Ureter (tissue), 1 donor: ENCODE measurements at regions not wholly inside any gene's neighbourhood (a gene's known extent, or its start where the extent isn't known, plus 50 kb on each side); places are given as distances from the start of the nearest gene placed in this dataset.
A peak's percentile ranks its signal among the peaks of the same experiment; 100 is the strongest.
"Not testable (repeated sequence)": the region's sequence is repeated elsewhere in the genome, so short reads cannot be mapped to it uniquely, and the experiment has no call there.

Experiments used
- DNase-seq: peaks from one replicate; pipeline ENCODE4 v3.0.0-alpha.2; 2020; ENCODE audit warnings: low spot score
- donor health status: DM: yes; HTN: yes; CAD: no.

DNA sequence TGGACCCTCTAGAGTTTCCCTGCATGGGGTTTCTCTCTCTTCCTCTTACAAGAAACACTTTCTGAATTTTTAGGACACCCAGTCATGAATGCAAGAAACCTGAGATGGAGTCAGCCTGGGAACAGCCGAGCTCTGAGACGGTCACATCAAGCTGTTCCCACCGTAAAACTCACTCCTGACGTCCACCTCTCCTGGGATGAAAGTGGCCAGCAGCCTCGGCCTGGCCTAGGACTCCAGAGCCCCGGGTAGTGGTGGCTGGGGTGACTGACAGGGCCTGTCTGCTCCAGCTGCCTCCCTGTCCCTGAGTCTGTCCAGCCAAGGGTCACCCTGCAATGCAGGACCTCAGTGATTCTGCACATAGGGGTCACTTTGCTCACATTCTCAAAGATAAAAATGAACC, 217.8 kb downstream of the SHOX start:
- no peak for DNase-seq

DNA sequence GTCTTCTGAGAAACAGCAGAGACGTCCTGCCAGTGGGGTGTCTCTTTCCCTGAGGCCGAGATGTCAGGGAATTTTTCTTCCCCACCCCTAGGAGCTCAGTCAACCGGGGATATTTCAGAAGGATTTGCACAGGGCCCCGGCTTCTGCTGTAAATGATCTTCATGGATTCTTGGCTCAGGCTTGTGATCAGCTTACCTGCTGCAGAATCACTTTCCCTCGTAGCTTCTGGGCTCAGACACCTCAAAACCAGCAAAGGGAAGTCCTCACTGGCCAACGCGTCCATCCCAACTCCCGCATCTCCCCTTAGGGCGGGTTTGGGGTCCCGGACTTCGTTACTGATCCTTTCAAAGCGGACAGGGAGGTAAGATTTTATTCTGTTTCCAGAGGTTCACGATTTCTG, 212.7 kb downstream of the SHOX start:
- DNase-seq: no peak

DNA sequence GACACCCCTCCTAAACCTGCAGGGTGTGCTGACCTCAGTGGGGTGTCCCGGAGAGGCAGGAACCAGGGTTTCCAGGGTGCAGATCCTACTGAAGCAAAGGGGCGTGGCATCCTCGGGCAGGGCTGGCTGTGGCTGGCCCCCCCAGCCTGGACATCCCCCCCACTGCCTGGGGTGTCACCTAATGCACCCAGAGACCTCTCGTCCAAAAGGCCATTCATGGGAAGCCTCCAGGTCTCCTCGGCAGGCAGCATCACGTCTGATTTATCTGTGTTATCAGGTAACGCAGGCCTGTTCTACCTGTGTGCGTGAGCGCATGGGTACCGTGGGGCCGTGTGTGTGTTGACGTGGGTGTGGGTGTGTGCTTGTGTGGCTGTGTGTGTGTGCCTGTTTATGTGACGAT, 210.0 kb downstream of the SHOX start:
- peak; percentile 18 for DNase-seq

DNA sequence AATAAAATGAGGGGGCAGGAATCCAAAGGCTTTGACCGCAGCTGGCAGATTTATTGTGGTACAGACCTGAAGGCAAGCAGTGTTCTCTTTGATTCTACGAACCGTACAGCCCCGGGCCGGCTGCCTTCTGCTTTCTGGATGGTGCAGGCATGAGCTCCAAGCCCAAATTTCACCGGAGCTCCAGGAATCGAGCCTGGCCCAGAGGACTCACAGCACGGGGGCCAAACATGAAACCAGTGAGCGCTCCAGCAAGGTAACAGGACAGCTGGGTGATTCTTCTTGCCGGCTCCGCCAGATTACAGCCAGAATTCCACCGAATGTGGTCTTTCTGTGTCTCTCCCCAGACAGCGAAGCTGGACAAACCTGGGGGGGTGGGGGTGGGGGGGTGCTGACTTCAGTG, 208.1 kb downstream of the SHOX start:
- not testable (repeated sequence) for DNase-seq

DNA sequence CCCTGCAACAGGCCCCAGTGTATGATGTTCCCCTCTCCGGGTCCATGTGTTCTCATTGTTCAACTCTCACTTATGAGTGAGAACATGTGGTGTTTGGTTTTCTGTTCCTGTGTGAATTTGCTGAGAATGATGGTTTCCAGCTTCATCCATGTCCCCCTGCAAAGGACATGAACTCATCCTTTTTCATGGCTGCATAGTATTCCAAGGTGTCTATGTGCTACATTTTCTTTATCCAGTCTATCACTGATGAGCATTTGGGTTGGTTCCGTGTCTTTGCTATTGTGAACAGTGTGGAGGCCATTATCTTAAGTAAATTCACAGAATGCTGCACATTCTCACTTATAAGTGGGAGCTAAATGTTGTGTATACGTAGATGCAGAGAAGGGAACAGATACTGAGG, 205.3 kb downstream of the SHOX start:
- DNase-seq: not testable (repeated sequence)

DNA sequence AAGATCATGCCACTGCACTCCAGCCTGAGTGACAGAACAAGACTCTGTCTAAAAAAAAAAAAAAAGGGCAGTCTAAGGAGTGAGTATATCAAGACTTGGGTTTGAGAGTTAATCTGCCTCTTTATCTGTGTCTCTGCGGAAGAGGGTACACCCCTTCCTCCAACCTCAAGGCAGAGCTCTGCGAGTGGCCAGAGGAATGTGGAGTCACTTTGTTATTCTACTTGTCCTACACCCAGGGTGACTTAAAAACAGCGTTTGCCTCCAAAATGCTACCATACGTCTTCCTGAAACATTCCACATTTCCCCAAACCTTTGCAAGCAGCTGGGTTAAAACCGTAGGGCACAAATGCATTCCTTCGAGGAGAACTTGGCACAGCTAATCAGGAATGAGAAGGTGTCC, 199.9 kb downstream of the SHOX start:
- no peak for DNase-seq

DNA sequence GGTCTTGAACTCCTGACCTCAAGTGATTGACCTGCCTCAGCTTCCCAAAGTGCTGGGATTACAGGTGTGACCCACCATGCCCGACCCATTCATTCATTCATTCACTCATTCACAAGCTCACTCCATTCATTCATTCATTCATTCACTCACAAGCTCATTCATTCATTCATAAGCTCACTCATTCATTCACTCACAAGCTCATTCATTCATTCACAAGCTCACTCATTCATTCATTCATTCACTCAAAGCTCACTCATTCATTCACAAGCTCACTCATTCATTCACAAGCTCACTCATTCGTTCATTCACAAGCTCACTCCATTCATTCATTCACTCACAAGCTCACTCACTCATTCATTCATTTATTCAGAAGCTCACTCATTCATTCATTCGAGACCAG, 198.6 kb downstream of the SHOX start:
- no peak for DNase-seq

DNA sequence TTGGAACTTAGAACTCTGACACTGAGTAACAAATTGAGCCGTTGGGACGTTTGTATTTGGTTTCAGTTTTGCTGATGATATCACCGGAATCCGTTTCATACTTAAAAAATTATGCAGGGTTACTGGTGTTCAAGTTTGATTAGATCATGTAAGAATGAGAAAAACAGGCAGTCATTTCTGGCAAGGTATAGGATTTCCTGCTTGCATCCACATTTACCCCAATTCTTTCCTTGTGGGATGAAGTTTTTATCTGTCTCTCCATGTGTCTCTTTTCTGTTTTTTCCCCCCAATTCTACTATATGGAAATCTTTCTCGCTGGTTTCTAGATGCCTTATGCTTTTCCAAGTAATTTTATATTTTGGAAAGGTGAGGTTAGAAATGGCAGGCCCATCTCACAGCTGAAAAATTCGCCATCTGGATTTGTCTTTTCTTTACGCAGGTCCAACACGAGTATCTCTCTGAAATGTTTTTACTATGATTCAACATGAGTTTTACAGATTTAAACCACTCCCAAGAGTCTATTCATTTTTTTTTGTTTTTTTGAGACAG, 197.9 kb downstream of the SHOX start:
- no peak for DNase-seq

DNA sequence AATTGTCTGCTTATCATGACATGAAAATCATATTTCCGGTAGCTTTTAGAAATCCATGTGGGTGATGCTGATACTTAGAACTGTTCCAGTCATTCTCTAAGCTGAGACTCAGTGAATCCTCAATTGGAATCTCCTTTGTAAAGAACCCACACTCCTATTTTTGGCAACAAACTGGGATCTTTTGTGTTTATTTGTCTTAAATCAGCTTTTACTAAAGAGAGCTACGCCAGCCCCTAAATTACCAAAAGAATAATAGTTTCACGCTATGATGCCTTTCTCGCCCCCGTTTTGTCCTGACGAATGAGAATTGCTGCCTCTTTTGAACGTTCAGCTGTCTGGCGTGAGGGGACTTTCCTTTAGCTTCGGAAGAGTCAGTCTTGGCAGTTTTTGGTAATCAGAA, 195.9 kb downstream of the SHOX start:
- DNase-seq: no peak

DNA sequence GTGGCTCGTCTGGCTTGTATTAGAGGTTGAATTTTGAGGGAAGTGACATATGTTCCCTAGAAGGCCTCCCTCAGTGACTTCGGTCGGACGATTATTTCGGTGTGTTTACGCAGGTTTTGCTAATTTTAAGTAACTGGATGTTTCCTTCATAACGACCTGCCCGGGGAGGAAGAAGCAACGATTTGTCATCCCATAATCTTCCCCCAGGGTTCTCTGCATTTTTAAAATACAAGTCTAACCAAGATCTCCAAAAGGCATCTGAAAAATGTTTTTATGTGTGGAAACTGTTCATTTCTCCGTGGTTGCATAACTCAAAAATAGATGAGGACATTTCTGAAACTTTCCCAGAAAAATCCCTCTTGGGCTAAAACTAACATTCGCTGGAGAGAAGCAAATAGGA, 195.4 kb downstream of the SHOX start:
- DNase-seq: no peak

DNA sequence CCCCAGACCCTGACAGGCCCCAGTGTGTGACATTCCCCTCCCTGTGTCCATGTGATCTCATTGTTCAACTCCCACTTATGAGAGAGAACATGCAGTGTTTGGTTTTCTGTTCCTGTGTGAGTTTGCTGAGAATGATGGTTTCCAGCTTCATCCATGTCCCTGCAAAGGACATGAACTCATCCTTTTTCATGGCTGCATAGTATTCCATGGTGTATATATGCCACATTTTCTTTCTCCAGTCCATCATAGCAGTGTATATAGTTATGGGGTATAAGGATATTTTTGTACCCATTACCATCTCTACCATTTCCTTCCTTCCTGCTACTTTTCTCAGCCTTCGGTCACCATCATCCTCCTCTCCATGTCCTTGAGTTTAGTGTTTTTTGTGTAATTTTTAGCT, 192.5 kb downstream of the SHOX start:
- DNase-seq: not testable (repeated sequence)

DNA sequence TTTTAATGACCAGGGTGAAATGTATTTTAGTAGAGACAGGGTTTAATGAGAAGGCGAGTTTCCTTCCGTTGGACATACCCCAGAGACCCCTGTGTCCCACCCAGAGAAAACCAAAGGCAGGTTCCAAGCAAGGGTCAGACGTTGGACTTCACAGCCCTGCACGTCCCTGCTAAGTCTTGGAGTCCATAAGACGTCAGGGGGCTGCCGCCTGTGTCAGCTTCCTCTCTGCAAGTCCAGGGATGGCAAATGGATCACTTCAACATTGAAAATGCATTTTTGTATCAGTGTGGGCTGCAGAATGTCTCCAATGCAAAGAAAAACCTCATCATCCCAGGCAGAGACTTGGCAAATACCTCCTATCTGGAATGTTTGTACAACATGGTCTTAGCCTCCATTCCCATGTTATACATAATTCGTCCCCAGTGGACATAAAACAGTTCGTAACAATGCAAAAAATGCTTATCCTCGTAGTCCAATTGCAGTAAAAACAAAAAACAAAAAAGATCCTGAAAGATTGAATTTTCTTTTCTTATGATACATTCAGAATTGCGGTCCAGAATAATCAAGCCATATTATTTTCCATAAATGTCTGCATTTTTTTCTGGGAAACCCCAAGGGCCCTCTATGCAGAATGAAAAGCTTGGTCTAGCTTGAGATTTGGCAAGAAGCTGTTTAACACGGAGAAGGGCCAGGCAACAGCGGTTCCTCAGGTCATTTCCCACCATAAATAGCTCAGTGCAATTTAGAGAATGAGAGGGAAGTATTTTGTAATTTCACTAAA, 190.9 kb downstream of the SHOX start:
- DNase-seq: no peak

DNA sequence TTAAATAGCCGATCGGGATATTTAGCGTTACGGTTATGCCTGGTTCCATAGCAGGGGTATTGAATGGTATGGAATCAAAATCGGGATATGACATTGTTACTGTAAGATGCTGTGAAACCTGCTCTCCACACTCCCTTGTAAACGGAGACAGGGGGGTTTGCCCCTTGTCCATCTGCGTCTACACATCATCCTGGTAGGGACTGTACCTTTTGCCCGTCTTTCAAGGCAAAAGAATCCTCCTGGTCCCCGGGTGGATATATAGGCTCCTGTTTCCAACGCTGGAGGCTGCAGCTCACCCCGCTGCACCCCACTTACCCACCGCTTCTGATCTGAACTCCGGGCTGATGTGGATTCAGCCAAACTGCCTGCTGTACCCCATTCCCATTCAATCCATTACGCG, 189.1 kb downstream of the SHOX start:
- no peak for DNase-seq

DNA sequence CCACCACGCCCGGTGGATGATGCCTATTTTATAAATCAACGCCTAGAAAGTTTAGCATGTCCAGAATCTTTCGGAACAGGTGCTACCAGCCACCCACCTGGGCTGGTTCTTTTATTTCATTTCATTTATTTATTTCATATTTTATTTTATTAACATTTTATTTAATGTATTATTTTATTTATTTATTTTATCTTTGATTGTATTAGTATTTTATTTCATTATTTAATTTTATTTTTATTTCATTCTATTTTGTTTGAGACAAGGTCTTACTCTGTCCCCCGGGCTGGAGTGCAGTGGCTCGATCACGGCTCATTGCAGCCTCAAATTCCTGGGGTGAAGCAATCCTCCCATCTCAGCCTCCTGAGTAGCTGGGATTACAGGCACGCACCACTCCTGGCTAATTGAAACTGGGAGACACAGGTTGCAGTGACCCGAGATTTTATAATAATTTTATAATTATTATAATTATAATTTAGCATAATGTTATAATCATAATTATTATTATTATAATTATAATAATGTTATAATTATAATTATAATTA, 187.2 kb downstream of the SHOX start:
- peak; percentile 4 for DNase-seq

DNA sequence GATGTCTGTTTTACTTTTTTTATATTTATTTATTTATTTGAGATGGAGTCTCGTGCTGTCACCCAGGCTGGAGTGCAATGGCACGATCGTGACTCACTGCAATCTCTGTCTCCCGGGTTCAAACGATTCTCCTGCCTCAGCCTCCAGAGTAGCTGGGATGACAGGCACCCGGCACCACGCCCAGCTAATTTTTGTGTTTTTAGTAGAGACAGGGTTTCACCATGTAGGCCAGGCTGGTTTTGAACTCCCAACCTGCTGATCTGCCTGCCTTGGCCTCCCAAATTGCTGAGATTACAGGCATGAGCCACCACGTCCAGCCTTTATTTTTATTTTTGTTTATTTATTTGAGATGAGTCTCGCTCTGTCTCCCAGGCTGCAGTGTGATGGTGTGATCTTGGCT, 186.6 kb downstream of the SHOX start:
- peak; percentile 17 for DNase-seq

DNA sequence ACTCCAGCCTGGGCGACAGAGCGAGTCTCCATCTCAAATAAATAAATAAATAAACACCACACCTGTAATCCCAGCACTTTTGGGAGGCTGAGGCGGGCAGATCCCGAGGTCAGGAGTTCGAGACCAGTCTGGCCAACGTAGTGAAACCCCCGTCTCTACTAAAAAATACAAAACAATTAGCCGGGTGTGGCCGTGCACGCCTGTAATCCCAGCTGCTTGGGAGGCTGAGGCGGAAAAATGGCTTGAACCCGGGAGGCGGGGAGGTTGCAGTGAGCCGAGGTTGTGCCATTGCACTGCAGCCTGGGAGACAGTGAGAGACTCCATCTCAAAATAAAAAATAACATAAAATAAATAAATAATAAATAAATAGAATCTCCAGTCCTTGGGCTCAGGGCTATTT, 185.8 kb downstream of the SHOX start:
- DNase-seq: no peak

DNA sequence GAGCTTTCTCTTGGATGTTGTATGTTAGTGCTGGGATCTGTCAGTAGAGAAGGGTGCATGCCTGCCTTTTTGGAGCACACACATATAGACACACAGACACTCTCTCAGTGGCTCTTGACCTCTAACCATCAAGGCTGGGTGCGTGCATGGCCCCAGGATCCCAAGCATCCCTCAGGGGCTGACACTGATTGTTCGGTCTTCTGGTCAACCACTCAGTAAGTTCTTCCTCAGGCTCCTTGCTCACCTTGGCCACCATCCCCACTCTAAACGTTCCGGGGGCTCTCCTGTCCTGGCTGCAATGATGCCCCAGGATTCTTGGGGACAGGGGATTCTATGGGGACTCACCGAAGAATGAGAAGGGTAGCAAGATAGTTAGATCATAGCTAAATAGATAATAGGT, 179.6 kb downstream of the SHOX start:
- DNase-seq: no peak

DNA sequence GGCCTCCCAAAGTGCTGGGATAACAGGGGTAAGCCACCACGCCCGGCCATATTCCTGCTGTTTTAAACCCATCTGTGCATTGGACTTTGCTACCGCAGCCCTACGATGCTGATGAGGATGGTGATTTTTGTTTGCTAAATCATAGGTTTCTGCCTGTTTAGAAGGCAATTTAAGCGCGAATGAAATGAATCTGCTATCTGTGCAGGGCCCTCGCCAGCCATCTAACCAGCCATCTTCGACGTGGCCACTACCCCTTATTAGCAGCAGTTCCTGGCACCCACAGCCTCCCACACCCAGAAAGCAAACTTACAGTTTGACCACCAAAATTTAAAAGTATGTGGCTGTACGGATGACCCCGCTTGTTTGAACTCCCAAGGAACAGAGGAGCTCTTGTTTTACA, 178.5 kb downstream of the SHOX start:
- no peak for DNase-seq

DNA sequence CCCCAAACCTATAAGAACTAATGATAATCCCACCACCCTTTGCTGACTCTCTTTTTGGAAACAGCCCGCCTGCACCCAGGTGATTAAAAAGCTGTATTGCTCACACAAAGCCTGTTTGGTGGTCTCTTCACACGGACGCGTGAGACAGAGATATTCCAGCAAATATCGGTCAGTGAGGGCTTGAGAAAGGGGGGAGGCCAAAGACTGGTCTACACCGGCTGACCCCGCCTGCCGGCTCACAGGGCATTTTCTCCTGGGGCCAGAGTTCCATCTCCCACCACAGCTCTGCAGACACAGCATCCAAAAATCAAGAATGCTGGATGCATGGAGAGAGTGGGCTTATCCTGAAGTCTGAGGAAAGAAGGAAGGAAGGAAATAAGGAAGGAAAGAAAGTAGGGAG, 176.0 kb downstream of the SHOX start:
- DNase-seq: no peak

DNA sequence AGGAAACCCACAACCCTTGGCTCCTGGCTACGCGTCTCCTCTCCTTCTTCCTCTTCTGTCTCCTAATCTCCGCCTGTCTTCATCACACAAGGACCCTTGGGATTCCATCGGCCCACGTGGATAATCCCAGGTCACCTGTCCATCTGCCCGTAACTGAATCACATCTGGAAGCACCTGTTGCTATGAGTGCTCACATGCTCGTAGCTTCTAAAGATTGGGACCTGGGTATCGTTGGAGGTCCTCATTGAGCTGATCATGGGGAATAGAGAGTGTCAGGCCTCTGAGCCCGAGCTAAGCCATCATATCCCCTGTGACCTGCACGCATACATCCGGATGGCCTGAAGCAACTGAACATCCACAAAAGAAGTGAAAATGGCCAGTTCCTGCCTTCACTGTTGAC, 175.4 kb downstream of the SHOX start:
- DNase-seq: no peak

DNA sequence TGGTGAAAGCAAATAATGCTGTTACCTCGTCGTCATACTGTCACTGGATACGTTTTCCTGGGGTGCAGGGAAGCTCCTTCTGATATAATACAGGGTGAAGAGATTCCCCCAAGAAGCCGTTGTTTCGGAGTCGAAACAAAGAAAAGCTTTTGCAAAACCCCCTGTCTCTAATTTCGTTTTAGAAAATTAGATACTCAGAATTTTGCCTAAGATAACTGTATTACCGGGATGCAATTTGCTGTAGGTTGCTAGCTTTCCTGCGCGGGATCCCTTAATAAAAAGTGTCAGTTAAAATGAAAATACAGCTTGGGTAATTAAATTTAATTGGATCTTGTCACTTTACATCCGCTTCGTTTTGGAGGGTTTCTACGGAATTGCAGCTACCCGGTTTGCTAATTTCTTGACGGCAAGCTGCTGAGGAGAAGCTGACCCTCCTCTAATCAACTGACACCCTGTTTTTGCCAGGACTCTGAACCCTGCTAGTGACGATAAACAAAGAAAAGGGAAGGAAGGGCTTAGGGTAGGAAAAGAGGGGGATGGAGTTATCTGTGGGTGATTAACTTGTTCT, 174.6 kb downstream of the SHOX start:
- DNase-seq: no peak

DNA sequence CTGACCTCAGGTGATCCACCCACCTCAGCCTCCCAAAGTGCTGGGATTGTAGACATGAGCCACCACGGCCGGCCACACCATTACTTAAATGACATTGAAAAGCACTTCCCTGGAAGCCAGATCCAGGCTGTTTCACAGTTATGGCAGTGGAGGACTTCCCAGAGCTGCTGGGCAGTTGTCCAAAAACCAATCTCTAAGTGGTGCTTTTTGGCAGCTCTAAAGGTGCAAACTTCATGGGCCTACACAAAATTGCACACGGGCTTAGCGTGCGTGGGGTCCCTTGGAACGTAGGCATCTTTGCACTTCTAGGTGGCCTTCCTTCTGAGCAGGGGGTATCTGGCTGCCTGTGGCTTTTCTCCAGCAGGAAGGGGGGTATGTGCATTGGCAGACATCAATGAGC, 172.3 kb downstream of the SHOX start:
- peak; percentile 6 for DNase-seq

DNA sequence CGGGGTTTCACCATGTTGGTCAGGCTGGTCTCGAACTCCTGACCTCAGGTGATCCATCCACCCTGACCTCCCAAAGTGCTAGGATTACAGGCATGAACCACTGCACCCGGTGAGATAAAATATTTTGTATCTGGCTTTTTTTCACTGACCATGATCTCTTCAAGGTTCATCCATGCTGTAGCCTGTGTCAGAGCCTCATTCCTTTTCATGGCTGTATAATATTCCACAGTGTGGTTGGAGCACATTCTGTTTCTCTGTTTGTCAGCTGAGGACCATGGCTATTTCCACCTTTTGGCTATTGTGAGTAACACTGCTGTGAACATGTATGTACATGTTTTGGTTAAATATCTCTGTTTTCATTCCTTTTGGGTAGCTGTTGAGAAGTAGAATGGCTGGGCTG, 169.2 kb downstream of the SHOX start:
- no peak for DNase-seq
